ENCODE measurements at regions not wholly inside any gene's neighbourhood (a gene's known extent, or its start where the extent isn't known, plus 50 kb on each side); places are given as distances from the start of the nearest gene placed in this dataset.

GRCh38 chr15:80321853-80322252 is 69.8 kb upstream of the CTXND1 start:
- TF ChIP-seq CTCF (conservative IDR thresholded peaks at IDR 0.05) = no peak
- Mint-ChIP-seq H3K36me3 (ENCODE audit: low read depth) (peaks cover 2% of the 10 kb centered on the region), H3K27ac (ENCODE audit: unreplicated experiment) (no peak overlapping the region)

GRCh38 chr15:80323285-80323684 is 71.3 kb upstream of the CTXND1 start:
- H3K27me3 Mint-ChIP-seq (ENCODE audit: low read depth) = no peaks in the 10 kb centered on the region
- peak; percentile 56 for TF ChIP-seq CTCF (conservative IDR thresholded peaks at IDR 0.05)

More at GRCh38 chr15:80321853-80322252, 69.8 kb upstream of the CTXND1 start:
- Mint-ChIP-seq H3K9me3 (peaks cover 5% of the 10 kb centered on the region), H3K4me3 (no peak overlapping the region), H3K4me1 (peaks cover 27% of the 10 kb centered on the region), H3K27me3 (ENCODE audit: low read depth) (no peaks in the 10 kb centered on the region)
- DNase-seq (ENCODE audit: low read depth, low spot score) = no peak

GRCh38 chr15:80324545-80325080 is 72.6 kb upstream of the CTXND1 start:
- Mint-ChIP-seq H3K27ac (ENCODE audit: unreplicated experiment) (no peak overlapping the region), H3K36me3 (ENCODE audit: low read depth) (peaks cover 2% of the 10 kb centered on the region), H3K27me3 (ENCODE audit: low read depth) (no peaks in the 10 kb centered on the region), H3K9me3 (peaks cover 13% of the 10 kb centered on the region), H3K4me3 (no peak overlapping the region), H3K4me1 (peaks cover 16% of the 10 kb centered on the region)
- DNase-seq (ENCODE audit: low read depth, low spot score) = no peak
- TF ChIP-seq CTCF (conservative IDR thresholded peaks at IDR 0.05) = no peak

More at GRCh38 chr15:80323285-80323684, 71.3 kb upstream of the CTXND1 start:
- no peak overlapping the region for H3K27ac Mint-ChIP-seq (ENCODE audit: unreplicated experiment)
- H3K4me3 Mint-ChIP-seq = no peak overlapping the region
- H3K9me3 Mint-ChIP-seq = peaks cover 9% of the 10 kb centered on the region
- H3K4me1 Mint-ChIP-seq = peaks cover 18% of the 10 kb centered on the region
- no peak for DNase-seq (ENCODE audit: low read depth, low spot score)
- H3K36me3 Mint-ChIP-seq (ENCODE audit: low read depth) = peaks cover 2% of the 10 kb centered on the region

DNA sequence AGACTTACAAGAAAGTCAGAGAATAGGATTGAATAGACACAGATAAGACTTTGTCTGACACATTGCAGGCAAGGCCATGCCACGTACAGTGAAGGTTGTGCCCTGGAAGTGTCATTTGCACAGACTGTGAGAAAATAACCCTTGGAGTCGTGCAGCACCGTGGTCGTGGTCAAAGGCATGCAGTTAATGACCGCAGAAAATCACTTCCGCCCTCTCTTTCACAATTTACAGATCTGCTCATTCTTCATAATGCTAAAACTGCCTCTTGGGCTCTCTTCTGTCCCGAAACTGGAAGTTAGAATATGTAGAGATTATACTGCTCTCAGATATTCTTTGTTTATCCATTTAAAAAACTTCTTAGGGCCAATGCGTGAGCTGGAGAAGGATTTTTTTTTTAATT is 73.2 kb upstream of the CTXND1 start:
- H3K9me3 Mint-ChIP-seq = peaks cover 14% of the 10 kb centered on the region
- peaks cover 13% of the 10 kb centered on the region for H3K4me1 Mint-ChIP-seq
- H3K4me3 Mint-ChIP-seq = no peak overlapping the region
- TF ChIP-seq CTCF (conservative IDR thresholded peaks at IDR 0.05) = no peak
- no peaks in the 10 kb centered on the region for H3K27me3 Mint-ChIP-seq (ENCODE audit: low read depth)
- no peak for DNase-seq (ENCODE audit: low read depth, low spot score)
- H3K36me3 Mint-ChIP-seq (ENCODE audit: low read depth) = peaks cover 2% of the 10 kb centered on the region
- peak overlapping the region; percentile 21 for H3K27ac Mint-ChIP-seq (ENCODE audit: unreplicated experiment)

- peaks cover 13% of the 10 kb centered on the region for H3K4me1 Mint-ChIP-seq
- H3K4me3 Mint-ChIP-seq = no peak overlapping the region
- no peak for TF ChIP-seq CTCF (conservative IDR thresholded peaks at IDR 0.05)
- DNase-seq (ENCODE audit: low read depth, low spot score) = no peak
- H3K36me3 Mint-ChIP-seq (ENCODE audit: low read depth) = peaks cover 2% of the 10 kb centered on the region
- H3K27me3 Mint-ChIP-seq (ENCODE audit: low read depth) = no peaks in the 10 kb centered on the region
- H3K9me3 Mint-ChIP-seq = peaks cover 14% of the 10 kb centered on the region
- H3K27ac Mint-ChIP-seq (ENCODE audit: unreplicated experiment) = no peak overlapping the region
Observed at GRCh38 chr15:80326270-80326669, 74.3 kb upstream of the CTXND1 start.
